D341Med (cell line): ENCODE measurements at regions not wholly inside any gene's neighbourhood (a gene's known extent, or its start where the extent isn't known, plus 50 kb on each side); places are given as distances from the start of the nearest gene placed in this dataset.

ENCODE experiments used
- DNase-seq: peaks from one replicate; pipeline ENCODE4 v3.0.0; 2012; ENCODE audit warnings: low spot score

- no peak for DNase-seq
Measured at GRCh38 chr18:37672932-37673595, 107.5 kb upstream of the CELF4 start.

- DNase-seq = no peak
Measured at GRCh38 chr18:37672001-37672400, 106.4 kb upstream of the CELF4 start.

- no peak for DNase-seq
Measured at GRCh38 chr18:37671530-37671929, 105.9 kb upstream of the CELF4 start.

- DNase-seq = no peak
Measured at GRCh38 chr18:37671119-37671518, 105.5 kb upstream of the CELF4 start.

DNA sequence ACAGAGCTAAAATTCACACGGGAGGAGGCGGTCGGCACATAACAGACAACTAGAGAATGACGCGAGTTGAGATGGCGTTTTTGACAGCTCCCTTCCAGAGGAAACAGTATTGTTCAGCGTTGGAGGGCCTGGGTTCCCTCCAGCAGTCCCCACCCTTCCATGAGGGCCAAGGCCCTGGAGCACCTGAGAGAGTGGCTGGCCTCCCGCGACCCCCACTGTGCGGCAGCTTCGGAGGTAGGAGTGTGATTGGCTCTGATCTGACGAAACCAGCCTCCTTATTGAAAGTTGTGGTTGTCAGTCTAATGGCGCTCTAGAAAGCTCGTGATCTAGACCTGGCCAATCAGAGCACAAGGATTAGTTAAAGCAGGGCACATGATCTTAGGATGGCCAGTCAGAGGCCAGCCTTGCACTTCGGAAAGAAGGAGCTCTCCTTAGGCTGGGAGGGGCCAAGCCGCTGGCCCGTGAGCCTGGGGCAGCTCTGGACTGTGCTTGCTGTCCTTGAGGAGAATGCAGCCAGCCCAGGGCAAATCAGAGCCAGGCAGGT lies 104.5 kb upstream of the CELF4 start:
- DNase-seq = peak; percentile 15

GRCh38 chr18:37668971-37669747 lies 103.6 kb upstream of the CELF4 start:
- peak; percentile 38 for DNase-seq

- DNase-seq = peak; percentile 1
Measured at GRCh38 chr18:37667836-37668235, 102.2 kb upstream of the CELF4 start.

GRCh38 chr18:37666991-37667390 lies 101.4 kb upstream of the CELF4 start:
- DNase-seq = no peak

DNA sequence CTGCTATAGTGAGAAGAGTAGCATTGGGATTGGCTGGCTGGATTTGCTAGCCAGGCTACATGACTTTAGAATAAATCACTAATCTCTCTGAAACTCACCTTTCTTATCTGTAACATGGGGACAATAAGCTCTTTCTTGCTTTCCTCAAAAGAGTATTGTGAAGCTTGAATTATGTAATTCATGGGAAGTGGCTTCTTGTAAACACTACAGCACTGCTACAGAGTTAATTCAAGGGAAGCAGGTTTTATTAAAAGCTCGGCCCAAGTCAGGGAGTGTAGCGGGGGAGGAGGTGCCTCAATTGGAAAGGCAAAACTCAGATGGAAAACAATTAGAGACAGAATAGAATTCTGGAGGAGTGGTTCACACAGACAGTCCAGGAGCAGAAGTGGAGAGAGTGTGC lies 100.9 kb upstream of the CELF4 start:
- DNase-seq = no peak

- DNase-seq = peak; percentile 77
Measured at GRCh38 chr18:37665346-37665745, 99.7 kb upstream of the CELF4 start.

DNA sequence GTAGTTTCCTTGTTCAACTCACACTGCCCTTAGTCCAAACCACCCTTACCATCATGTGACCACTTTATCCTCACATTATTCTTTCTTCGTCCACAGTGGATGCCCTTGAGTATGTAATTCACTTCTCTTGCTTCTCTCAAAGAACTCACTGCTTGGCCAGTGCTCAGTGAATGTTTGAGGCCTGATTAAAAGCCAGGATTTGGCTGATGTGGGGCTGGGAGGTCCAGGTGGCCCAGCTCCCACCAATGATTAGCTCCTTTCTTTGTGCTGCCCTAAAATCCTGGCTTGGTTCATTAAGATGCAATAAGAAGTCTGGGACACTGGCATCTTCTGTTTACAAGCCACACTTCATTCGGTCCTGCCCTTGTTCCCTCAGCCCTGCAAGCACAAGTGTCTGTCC lies 97.8 kb upstream of the CELF4 start:
- no peak for DNase-seq

GRCh38 chr18:37662546-37663339 lies 97.1 kb upstream of the CELF4 start:
- peak; percentile 53 for DNase-seq

DNA sequence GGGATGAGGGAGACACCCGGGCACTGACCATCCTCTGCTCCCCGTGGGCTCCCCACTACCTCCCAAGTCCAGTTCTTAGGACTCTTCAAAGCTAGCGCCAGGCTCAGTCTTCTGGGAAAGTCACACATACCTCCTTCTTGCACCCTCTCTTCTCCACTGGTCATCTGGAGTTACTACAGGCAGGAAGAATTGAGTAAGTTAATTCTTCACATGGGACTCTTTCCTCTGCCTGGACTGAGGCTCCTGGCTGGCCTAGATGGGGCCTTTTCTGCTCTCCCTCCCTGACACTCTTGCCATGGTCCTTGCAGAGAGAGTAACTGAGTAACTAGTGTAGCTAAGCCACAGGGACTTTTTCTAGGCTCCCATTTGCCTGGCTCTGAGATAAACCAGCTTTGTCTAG lies 96.5 kb upstream of the CELF4 start:
- DNase-seq = no peak

- no peak for DNase-seq
Measured at GRCh38 chr18:37661478-37661877, 95.9 kb upstream of the CELF4 start.

DNA sequence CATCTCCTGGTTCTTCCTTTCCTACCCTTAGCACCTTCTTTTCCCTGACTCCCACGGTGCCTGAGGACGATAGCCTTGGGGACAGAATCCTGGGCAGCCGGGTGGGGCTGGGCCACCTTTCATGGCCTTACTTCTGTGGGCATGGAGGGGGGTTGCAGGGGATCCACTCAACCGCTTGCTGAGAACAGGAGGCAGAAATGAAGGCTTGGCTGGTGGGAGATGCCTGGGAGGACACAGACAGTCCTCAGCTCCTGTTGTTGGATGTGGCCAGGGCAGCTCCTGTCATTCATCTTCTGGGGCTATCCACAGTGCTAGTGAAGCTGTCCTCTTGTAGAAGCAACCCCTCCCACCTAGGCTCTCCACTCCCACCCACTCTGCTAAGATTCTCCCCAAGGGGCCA lies 95.5 kb upstream of the CELF4 start:
- no peak for DNase-seq

GRCh38 chr18:37660658-37661057 lies 95.1 kb upstream of the CELF4 start:
- DNase-seq = no peak

GRCh38 chr18:37659906-37660305 lies 94.3 kb upstream of the CELF4 start:
- no peak for DNase-seq

DNA sequence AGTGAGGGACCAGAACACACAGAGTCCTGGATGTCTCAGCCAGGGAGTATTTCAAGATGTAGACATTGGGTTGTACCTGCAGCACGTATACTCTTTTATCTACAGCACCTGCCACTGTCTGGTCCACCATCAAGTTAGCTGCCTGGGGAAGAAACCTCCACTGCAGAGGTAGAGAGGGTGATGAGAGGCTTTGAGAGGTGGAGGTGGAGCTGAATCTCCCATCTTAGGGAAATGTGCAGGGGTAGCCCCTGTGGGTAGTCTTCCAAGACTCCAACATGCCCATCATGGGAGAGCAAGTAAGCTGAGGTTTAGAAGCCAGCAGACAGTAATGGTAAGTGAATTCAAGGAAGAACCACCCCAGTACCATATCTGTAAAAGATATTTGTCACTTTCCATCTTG lies 93.3 kb upstream of the CELF4 start:
- DNase-seq = no peak

DNA sequence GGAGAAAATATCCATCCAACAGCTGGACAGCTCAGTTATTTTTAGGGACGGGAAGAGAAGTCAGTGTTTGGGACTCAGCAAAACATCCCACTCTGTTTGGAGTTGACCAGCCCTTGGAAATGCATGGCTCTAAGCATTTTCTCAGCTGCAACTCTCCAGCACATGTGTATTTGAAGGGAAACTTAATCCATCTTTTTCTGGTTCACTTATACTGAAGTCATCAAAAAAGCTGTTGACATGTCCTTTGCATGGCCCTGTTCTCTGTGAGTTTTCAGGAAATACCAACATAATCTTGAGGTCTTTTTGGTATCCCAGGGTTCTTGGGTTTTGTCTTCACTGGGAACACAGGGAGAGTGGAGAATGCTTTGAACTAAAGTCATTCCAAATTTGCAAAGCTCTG lies 91.9 kb upstream of the CELF4 start:
- no peak for DNase-seq

- DNase-seq = no peak
Measured at GRCh38 chr18:37654731-37655369, 89.3 kb upstream of the CELF4 start.

- DNase-seq = no peak
Measured at GRCh38 chr18:37654034-37654433, 88.4 kb upstream of the CELF4 start.

- no peak for DNase-seq
Measured at GRCh38 chr18:37653618-37654017, 88.0 kb upstream of the CELF4 start.
